Muscle layer of duodenum (tissue), 2 donors: ENCODE measurements at regions not wholly inside any gene's neighbourhood (a gene's known extent, or its start where the extent isn't known, plus 50 kb on each side); places are given as distances from the start of the nearest gene placed in this dataset.

Experiments used
- H3K27ac ChIP-seq: one replicate; pipeline ENCODE4 v1.7.0; 2013; ENCODE audit warnings: mild to moderate bottlenecking, low read length
- H3K27me3 ChIP-seq: one replicate; pipeline ENCODE4 v1.7.0; 2013; ENCODE audit warnings: low read depth, mild to moderate bottlenecking, control low read depth, low read length
- H3K36me3 ChIP-seq, 2 donors: one replicate each; pipeline ENCODE4 v1.7.0; 2013; ENCODE audit warnings: low read length in 2 of 2, control low read depth in 1 of 2, mild to moderate bottlenecking in 1 of 2; ENCODE audit not compliant: insufficient read depth in 2 of 2, control insufficient read depth in 1 of 2
- H3K4me1 ChIP-seq, 2 donors: one replicate each; pipeline ENCODE4 v1.7.0; 2013; ENCODE audit warnings: low read length in 2 of 2, mild to moderate bottlenecking in 2 of 2, control low read depth in 1 of 2, moderate library complexity in 1 of 2; ENCODE audit not compliant: insufficient read depth in 2 of 2, control insufficient read depth in 1 of 2
- H3K4me3 ChIP-seq, 2 donors: one replicate each; pipeline ENCODE4 v1.7.0; 2013; ENCODE audit warnings: low read length in 2 of 2, low read depth in 1 of 2, mild to moderate bottlenecking in 1 of 2
- H3K9me3 ChIP-seq, 2 donors: one replicate each; pipeline ENCODE4 v1.7.0; 2013; ENCODE audit warnings: low read length in 2 of 2, control low read depth in 1 of 2, mild to moderate bottlenecking in 1 of 2; ENCODE audit not compliant: control insufficient read depth in 1 of 2
- donor health status: healthy.

- Histone ChIP-seq H3K4me1 (peaks cover 14 to 39% of the 10 kb centered on the region in 2 donors), H3K36me3 (no peaks in the 10 kb centered on the region), H3K4me3 (no peak overlapping the region), H3K27ac (peak overlapping the region; percentile 72), H3K9me3 (no peaks in the 10 kb centered on the region), H3K27me3 (no peaks in the 10 kb centered on the region)
These were observed 150.5 kb upstream of the SPRY1 start for GRCh38 chr4:123246085-123246484.

- no peak overlapping the region for H3K27ac ChIP-seq
These were observed 148.4 kb upstream of the SPRY1 start for GRCh38 chr4:123248085-123248659.

GRCh38 chr4:123249821-123250220, 146.8 kb upstream of the SPRY1 start:
- Histone ChIP-seq H3K9me3 (no peaks in the 10 kb centered on the region), H3K27ac (peak overlapping the region; percentile 9), H3K4me1 (peaks cover 12 to 39% of the 10 kb centered on the region in 2 donors)

More at GRCh38 chr4:123248085-123248659, 148.4 kb upstream of the SPRY1 start:
- Histone ChIP-seq H3K4me1 (peaks cover 14 to 39% of the 10 kb centered on the region in 2 donors), H3K4me3 (no peak overlapping the region), H3K27me3 (no peaks in the 10 kb centered on the region), H3K9me3 (no peaks in the 10 kb centered on the region), H3K36me3 (no peaks in the 10 kb centered on the region)

GRCh38 chr4:123250843-123251242, 145.8 kb upstream of the SPRY1 start:
- Histone ChIP-seq H3K9me3 (no peaks in the 10 kb centered on the region), H3K4me3 (no peak overlapping the region), H3K4me1 (peaks cover 10 to 34% of the 10 kb centered on the region in 2 donors), H3K27ac (peak overlapping the region; percentile 9), H3K27me3 (no peaks in the 10 kb centered on the region), H3K36me3 (no peaks in the 10 kb centered on the region)

More at GRCh38 chr4:123249821-123250220, 146.8 kb upstream of the SPRY1 start:
- Histone ChIP-seq H3K4me3 (peak overlapping the region in 1 of 2 donors; percentile 4), H3K36me3 (no peaks in the 10 kb centered on the region), H3K27me3 (no peaks in the 10 kb centered on the region)

GRCh38 chr4:123255971-123256370, 140.6 kb upstream of the SPRY1 start:
- Histone ChIP-seq H3K27me3 (no peaks in the 10 kb centered on the region), H3K4me3 (no peak overlapping the region), H3K36me3 (peaks cover 0 to 3% of the 10 kb centered on the region in 2 donors), H3K9me3 (no peaks in the 10 kb centered on the region), H3K27ac (no peak overlapping the region), H3K4me1 (peaks cover 0 to 9% of the 10 kb centered on the region in 2 donors)

- Histone ChIP-seq H3K4me1 (peaks cover 0 to 7% of the 10 kb centered on the region in 2 donors), H3K27ac (no peak overlapping the region), H3K4me3 (no peak overlapping the region), H3K27me3 (no peaks in the 10 kb centered on the region), H3K9me3 (no peaks in the 10 kb centered on the region), H3K36me3 (peaks cover 0 to 3% of the 10 kb centered on the region in 2 donors)
These were observed 139.7 kb upstream of the SPRY1 start for GRCh38 chr4:123256901-123257300.

- Histone ChIP-seq H3K36me3 (peaks cover 0 to 3% of the 10 kb centered on the region in 2 donors), H3K4me3 (no peak overlapping the region), H3K4me1 (peaks cover 0 to 7% of the 10 kb centered on the region in 2 donors), H3K27ac (no peak overlapping the region), H3K9me3 (no peaks in the 10 kb centered on the region), H3K27me3 (no peaks in the 10 kb centered on the region)
These were observed 139.0 kb upstream of the SPRY1 start for GRCh38 chr4:123257591-123257990.

GRCh38 chr4:123259676-123260646, 136.6 kb upstream of the SPRY1 start:
- Histone ChIP-seq H3K27me3 (no peaks in the 10 kb centered on the region), H3K27ac (no peak overlapping the region), H3K4me3 (no peak overlapping the region), H3K36me3 (peaks cover 0 to 3% of the 10 kb centered on the region in 2 donors), H3K4me1 (peaks cover 0 to 7% of the 10 kb centered on the region in 2 donors), H3K9me3 (no peaks in the 10 kb centered on the region)

- Histone ChIP-seq H3K36me3 (peaks cover 0 to 3% of the 10 kb centered on the region in 2 donors), H3K27ac (no peak overlapping the region), H3K27me3 (no peaks in the 10 kb centered on the region), H3K4me1 (peaks cover 0 to 7% of the 10 kb centered on the region in 2 donors), H3K4me3 (no peak overlapping the region), H3K9me3 (no peaks in the 10 kb centered on the region)
These were observed 135.9 kb upstream of the SPRY1 start for GRCh38 chr4:123260653-123261052.

GRCh38 chr4:123262080-123262479, 134.5 kb upstream of the SPRY1 start:
- H3K27me3 ChIP-seq = no peaks in the 10 kb centered on the region
- H3K9me3 ChIP-seq = no peaks in the 10 kb centered on the region
- no peaks in the 10 kb centered on the region for H3K36me3 ChIP-seq
- H3K27ac ChIP-seq = no peak overlapping the region
- no peak overlapping the region for H3K4me3 ChIP-seq
- peaks cover 0 to 7% of the 10 kb centered on the region in 2 donors for H3K4me1 ChIP-seq

GRCh38 chr4:123265443-123265842, 131.2 kb upstream of the SPRY1 start:
- H3K9me3 ChIP-seq = no peaks in the 10 kb centered on the region
- no peak overlapping the region for H3K27ac ChIP-seq
- H3K4me1 ChIP-seq = no peaks in the 10 kb centered on the region

More at GRCh38 chr4:123265443-123265842, 131.2 kb upstream of the SPRY1 start:
- Histone ChIP-seq H3K4me3 (no peak overlapping the region), H3K27me3 (no peaks in the 10 kb centered on the region), H3K36me3 (no peaks in the 10 kb centered on the region)
